Hematopoietic multipotent progenitor cell treated with erythropoietin and hydrocortisone succinate and interleukin-3 and kit ligand, for 17 days (in vitro differentiated cells): ENCODE measurements at regions not wholly inside any gene's neighbourhood (a gene's known extent, or its start where the extent isn't known, plus 50 kb on each side); places are given as distances from the start of the nearest gene placed in this dataset.
"Not testable (repeated sequence)": the region's sequence is repeated elsewhere in the genome, so short reads cannot be mapped to it uniquely, and the experiment has no call there.

Experiments used
- DNase-seq: peaks from one replicate; pipeline ENCODE4 v3.0.0-alpha.2; 2015; ENCODE audit warnings: low spot score

DNA sequence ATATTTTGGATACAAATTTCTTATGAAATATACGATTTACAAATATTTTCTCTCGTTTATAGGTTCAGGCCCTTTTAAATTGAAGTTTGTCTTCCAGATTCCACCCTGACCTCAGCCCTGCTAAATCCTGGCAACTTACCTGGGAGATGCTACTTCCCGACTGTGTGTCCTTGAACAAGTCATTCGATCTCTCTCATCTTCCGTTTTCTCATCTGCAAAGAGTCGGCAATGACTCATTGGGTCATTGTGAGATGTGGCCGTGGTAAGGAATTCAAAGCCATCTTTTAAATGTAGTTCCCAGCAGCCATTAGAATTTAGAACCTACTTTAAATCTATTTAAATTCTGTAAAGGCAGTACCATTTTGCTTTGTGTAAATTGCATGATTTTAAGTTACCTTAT lies 72.5 kb downstream of the LHX2 start:
- DNase-seq = no peak

DNA sequence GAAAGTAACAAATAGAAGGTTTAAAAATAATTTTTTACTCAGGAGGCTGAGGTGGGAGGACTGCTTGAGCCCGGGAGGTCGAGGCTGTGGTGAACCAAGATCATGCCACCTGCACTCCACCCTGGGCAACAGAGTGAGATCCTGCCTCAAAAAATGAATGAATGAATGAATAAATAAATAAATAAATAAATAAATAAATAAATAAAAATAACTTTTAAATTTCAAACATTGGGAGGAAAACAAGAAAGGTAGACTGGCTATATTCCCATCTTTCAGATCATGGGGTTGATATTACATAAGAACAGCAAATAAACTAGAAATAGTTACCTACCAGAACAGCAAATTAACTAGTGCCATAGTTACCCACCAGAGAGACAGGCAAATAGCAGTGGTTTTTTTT lies 75.7 kb downstream of the LHX2 start:
- DNase-seq = no peak

DNA sequence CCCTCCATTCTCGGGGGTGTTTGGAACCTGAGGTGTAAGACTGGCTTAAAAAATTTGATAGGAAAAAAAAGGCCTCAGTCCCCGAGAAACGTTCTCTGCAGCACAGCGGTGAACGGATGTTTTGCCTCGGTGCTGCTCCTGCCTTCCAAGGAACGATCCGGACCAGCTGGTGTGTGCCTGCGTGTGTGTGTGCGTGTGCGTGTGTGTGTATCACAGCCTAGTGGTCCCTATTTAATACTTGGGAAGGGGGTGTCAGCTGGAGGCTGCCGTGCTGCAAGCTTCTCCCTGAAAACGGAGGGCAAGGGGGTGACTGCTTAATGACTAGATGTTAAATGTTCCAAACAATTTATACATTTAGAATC lies 76.9 kb downstream of the LHX2 start:
- no peak for DNase-seq

DNA sequence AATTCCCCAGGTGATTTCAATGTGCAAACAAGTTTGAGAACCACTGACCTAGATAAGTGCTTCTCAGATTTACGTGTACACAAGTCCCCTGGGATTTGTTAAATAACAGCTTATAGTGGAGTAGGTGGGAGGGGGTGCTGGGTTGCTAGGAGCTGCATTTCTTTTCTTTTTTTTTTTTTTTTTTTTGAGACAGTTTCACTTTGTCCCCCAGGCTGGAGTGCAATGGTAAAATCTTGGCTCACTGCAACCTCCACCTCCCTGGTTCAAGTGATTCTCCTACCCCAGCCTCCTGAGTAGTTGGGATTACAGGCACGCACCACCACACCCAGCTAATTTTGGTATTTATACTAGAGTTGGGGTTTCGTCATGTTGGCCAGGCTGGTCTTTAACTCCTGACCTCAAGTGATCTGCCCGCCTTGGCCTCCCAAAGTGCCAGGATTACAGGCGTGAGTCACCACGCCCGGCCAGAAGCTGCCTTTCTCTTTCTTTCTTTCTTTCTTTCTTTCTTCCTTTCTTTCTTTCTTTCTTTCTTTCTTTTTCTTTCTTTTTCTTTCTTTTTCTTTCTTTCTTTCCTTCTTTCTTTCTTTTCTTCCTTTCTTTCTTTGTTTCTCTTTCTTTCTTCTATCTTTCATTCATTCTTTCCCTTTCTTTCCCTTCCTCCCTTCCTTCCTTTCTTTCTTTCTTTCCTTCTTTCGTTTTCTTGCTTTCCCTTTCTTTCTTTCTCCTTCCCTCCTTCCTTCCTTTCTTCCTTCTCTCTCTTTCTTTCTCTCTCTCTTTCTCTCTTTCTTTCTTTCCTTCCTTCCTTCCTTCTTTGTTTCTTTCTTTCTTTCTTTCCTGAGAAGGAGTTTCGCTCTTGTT lies 78.3 kb downstream of the LHX2 start:
- not testable (repeated sequence) for DNase-seq

DNA sequence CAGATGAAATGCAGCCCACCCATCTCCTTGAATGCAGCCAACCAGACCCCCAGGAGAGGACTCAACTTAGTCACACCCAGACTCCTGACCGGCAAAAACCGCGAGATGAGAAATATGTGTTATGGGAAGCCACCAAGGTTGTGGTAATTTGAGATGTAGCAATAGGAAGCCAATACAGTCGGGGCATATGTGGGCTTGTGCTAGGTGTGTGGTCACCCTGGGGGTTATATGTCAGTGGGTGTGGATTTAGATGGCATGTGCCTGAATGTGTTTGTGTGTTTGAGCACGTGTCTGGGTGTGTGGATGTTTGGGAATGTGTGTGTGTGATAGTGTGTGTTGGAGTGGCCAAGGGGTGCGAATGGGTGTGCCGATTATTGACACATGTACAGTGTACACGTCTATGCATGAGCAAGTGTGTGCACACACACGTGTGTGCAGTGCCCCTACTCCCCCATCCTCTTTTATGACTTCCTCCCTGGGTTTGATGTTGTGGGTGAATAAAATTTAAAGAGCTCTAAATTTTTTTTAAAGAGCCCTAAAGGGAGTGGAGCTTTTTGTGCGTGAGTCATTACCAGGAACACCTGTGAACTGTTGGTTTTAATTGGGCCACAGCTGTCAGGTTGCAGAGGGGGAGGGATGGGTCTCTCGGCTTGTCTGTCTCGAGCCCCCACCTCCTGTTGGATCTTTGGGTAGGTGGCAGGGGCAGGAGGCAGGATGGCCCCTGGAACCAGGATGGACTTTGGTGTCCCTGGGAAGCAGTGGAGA lies 86.8 kb downstream of the LHX2 start:
- no peak for DNase-seq

DNA sequence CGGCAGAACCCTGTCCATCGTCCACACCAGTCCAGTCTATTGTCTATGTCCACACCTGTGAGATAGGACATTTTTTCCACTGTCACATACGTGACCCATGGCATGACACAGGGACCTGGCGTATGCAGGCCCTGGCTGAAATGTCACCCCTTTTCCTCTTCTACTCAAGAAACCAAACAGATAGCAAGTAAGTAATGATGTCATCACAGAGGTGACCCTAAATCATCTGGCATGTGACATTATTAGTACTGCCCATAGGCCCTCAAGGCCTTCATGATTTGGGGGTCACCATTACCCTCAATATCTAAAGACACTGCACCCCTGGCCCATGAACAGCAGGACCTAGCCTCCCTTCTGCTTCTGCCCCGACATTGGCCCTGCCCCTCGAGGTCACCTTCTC lies 88.3 kb downstream of the LHX2 start:
- DNase-seq = no peak

DNA sequence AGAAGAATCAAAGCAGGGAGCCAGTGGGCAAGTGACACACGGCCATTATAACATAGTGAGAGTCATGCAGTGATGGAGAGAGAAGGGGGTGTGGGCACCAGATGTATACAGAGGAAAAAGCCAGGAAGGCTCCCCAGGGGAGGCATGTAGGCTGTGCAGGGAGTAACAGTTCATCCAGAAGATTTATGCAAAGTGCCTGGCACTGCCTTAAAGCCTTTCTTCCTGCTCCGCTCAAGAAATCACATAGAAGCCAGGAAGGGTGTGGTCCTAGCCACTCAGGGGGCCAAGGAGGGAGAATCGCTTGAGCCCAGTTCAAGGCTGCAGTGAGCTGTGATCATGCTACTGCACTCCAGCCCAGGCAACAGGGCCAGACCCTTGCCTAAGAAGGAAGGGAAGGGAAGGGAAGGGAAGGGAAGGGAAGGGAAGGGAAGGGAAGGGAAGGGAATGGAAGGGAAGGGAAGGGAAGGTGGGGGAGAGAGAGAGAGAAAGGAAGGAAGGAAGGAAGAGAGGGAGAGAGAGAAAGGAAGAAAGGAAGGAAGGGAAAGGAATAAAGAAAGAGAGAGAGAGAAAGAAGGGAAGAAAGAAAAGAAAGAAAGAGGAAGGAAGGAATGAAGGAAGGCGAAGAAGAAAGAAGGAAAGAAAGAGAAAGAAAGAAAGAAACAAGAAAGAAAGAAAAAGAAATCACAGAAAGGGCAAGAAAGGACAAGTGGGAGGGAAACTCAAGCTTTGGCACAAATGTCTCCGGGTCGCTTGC lies 89.8 kb downstream of the LHX2 start:
- no peak for DNase-seq

DNA sequence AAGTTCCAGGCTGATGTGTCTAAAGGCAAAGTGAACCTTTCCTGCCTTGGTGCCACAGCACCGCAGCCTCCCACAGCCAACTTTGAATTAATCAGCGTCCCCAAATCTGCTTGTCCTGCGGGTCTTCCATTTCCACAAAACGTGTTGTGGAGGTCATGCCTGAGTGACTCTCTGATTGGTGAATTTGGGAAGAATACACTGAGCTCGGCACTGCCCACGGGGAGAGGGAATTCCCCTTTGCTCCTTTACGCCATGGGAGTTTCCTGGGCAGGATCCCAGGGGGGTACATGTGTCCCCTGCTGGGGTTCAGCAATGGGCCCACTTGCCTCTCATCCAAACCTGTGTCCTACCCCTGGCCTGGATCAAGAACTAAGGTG lies 90.4 kb downstream of the LHX2 start:
- no peak for DNase-seq

DNA sequence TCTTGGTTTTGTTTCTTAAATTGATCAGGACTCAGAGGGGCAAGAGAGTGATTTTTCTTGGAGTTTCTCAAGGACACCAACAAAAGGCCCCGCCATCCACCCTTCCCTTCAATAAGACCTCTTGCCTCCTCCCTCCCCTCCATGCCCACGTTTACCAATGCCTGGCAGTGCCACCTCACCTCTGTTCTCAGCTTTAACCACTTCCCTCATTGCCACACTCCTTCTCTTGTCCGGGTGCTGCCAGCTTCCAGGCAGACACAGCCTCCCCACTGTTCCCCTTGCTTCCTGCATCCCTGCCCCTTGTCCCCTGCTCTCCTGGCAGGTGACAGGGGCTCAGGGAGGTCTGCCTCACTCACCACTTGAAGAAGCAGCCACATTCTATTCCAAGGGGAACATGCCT lies 90.8 kb downstream of the LHX2 start:
- no peak for DNase-seq

DNA sequence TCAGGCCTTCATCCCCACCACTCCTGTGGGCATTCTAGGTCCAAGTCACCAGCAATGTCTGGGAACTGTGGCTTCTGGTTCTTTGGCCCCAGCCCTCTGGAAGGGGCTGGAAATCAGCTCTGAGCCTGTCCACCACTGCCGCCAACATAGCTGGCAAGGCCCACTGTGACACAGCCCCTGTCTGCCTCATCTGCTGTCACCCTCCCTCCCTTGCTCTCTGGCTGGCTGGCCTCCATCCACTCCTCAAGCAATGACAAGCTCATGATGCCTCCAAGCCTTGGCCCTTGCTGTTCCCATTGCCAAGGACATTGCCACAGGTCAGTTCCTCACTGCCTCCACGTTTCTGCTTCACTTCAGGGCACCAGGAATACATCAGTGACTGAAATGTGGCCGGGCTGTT lies 93.7 kb downstream of the LHX2 start:
- DNase-seq = no peak

DNA sequence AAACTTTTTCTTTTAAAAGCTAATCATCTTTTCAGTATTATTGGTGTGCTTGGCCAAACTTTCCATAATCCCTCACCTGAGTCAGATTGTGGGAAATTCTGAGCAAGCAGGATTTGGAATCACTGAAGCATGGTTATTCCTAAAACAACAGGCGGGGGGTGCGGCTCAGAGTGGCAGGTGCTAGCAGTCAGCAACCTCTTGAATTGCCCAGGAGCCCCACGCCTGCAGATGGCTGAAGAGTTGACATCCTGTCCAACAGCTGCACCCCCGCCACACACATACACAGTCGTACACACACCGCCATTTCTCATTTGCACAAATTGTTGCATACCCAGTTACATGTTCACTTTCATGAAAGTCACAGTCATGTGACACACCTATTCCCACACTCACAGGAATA lies 96.6 kb downstream of the LHX2 start:
- DNase-seq = no peak

DNA sequence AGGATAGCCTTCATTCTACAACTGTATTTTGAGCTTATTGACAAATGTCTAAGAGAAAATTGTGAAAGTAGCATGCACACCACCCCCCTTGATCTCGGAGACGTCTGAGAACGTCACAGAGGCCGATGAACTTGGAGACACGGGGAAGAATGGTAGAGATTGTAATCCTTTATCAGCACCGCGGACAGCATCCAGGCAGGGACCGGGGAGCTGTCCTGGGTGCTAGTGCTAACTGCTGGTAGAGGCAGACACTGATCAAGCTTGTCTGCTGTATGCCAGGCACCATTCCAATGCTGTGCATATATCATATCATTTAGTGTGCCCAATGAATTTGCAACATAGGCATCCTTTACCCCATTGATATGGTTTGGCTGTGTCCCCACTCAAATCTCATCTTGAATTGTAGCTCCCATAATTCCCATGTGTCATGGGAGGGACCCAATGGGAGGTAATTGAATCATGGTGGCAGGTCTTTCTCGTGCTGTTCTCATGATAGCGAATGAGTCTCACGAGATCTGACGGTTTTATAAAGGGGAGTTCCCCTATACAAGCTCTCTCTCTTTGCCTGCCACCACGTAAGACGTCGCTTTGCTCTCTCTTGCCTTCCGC lies 98.8 kb downstream of the LHX2 start:
- no peak for DNase-seq

DNA sequence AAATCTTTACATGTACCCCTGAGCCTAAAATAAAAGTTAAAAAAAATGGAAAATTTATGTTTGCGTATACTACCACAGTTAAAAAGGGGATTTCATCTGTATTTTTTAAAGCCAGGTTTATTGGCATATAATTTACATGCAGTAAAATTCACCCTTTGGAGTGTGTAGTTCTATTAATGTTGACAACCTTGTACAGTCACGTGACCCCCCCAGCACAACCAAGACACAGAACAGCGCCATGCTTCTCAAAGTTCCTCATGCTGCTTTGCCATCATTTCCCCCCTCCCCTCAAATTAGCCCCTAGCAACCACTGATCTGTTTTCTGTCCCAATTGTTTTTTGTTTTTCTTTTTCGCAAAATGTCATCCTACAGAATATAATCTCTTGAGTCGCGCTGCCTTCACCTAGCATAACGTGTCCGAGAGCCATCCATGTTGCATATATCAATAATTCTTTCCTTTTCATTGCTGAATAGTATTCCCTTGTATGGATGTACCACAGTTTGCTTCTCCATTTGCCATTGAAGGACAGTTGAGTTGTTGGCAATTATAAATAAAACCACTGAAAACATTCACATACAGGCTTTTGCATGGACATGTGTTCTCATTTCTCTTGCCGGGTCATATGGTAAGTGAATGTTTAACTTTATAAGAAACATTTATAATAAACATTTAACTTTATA lies 105.3 kb downstream of the LHX2 start:
- no peak for DNase-seq

DNA sequence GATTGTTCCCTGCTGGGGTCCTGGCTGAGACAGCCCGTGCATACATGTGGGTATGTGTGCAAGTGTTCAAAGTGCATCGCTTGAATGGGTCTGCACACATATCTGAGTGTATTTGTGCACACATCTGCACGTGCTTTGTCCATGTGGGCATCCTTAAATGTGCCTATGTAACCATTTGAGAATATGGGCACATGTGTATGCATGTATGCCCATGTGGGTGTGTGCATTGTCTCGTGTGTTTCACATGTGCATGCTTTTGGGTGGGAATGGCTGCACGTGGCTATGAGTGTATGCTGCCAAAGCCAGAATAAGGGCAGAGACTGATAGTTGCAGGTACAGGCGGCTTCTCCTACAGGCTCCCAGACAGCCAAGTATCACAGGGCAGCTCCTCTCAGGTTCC lies 107.3 kb downstream of the LHX2 start:
- DNase-seq = no peak

DNA sequence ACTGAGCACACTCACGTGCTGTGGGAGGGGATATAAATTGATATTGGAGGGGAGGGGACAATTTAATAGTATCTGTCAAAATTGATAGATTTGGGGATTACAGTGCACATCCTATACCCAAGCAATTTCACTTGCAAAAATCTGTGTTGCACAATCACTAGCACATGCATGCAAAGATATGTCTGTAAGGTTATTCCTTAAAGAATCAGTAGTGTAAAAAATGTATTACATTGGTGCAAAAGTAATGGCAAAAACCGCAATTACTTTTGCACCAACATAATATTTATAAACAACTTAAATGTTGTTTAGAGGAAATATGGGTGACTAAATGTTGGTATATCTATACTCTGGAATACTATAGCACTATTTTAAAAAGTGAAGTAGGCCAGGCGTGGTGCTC lies 108.7 kb downstream of the LHX2 start:
- no peak for DNase-seq

DNA sequence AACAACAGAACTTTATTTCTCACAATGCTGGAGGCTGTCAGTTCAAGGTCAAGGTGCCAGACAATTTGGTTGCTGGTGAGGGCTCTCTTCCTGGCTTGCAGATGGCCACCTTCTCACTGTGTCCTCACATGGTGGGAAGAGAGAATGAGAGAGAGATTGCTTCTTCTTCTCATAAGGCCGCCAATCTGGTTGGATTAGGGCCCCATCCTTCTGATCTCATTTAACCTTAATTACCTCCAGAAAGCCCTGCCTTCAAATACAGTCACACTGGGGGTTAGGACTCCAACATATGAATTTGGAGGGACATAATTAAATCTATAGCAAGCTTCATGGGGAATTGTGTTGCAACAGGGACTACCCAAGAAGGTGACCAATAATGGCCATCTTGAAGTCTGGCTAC lies 110.2 kb downstream of the LHX2 start:
- no peak for DNase-seq

DNA sequence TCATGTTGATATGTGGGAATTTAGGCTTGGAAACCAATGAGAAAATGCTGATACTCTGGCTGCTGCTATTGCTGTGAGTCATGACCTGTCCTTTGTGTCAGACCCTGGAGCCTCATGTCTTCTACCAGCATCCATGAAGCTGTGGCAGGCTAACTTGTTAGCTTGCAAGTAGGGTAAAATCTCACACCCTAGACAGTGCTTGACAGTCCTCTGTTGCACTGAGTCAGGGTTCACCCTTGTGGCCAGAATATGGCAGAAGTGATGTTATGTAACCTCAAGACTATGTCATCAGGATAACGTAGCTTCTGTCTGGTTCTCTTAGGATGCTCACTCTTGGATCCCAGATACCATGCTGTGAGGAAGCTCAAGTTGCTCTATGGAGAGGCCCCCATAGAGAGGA lies 110.8 kb downstream of the LHX2 start:
- DNase-seq = no peak

DNA sequence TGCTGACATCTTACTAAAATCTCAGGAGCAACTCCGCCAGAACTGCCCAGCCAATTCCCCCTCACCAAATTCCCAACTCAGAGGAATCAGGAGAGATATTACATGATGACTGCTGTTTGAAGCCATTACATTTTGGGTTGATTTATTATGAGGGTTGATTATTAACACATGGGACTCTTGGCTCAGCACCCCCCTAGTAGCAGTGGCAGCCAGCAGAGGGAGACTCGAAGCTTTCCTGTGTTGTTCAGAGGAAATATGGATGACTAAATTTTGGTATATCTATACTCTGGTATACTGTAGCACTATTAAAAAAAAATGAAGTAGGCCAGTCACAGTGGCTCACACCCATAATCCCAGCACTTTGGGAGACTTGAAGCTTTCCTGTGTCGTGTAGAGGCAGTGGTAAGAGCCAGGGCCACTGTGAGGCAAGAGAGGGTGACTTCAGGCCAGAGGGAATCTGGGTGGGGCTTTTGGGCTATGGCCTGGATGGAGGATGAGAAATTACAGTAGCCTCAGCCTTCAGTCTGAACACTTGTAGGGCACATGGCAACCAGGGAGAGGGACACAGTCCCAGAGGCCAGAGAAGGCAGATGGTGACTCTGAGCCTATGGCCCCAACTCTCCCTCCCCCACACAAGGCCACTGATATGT lies 111.4 kb downstream of the LHX2 start:
- DNase-seq = no peak

DNA sequence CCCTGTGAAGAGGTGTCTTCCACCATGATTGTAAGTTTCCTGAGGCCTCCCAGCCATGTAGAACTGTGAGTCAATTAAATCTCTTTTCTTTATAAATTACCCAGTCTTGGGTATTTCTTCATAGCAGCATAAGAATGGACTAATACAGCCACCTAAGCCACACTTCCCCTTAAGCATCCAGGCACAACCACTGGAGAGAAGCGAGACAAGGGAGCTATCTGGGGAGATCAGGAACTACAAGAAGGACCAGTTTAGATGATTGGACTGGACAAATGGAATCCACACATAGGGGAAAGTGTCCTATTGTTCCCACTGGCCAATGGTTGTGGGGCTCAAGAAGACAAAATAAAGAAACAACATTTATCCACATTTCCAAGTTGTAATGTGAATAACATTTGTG lies 112.1 kb downstream of the LHX2 start:
- not testable (repeated sequence) for DNase-seq

DNA sequence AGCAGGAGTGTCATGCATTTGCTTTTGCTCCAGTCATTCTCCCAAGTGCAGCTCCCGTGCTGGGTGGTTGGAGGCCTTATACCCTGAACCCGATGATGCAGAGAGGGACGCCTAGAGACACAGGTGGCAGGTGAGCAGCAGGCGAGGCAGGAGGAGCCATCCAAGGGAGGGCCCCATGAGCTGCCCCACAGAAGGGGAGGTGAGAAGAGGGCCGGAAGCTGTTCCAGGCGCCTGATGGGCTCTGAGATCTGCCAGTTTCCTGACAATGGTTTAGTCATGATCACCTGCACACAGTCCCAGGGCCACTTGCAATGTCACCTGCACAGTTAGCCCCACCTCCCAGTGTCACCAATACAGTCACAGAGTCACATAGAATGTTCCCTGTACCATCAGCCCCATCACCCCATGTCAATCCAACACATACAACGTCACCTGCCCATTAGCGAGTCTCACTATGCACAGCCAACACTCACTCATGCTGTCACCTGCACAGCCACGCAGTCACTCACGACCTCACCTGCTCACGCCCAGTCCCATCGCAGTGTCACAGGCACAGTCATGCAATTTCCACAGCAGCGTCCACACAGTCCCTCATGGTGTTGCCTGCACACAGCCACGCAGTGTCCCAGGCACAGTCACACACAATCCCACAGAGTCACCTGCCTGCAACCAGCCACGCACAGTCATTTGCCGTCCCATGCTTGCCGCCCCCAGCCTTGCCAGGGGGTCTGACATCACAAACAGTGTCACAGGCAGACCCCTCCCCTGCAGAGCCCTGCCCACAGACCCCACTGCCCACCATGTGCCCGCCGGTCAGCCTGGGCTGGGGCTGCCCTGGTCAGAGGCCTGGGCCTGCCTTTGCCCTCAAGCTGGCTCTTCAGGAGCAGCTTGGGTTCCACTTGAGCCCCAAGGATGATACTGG lies 113.4 kb downstream of the LHX2 start:
- no peak for DNase-seq

DNA sequence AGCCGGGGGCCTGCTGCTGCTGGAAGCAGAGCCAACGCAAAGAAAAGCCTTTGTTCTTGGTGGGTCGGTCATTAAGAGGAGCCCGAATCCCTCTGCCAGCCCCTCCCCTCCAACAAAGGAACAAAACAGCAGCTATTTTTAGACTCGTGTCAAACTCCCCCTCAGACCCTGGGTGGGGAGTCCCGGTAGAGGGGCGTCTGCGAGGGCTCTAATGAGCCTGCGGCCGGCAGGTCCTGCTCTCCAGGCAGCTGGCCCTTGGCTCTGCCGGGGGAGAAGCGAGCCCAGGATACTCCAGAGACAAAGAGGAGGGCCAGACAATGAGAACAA lies 114.0 kb downstream of the LHX2 start:
- no peak for DNase-seq
